ENCODE measurements at regions not wholly inside any gene's neighbourhood (a gene's known extent, or its start where the extent isn't known, plus 50 kb on each side); places are given as distances from the start of the nearest gene placed in this dataset.

DNA sequence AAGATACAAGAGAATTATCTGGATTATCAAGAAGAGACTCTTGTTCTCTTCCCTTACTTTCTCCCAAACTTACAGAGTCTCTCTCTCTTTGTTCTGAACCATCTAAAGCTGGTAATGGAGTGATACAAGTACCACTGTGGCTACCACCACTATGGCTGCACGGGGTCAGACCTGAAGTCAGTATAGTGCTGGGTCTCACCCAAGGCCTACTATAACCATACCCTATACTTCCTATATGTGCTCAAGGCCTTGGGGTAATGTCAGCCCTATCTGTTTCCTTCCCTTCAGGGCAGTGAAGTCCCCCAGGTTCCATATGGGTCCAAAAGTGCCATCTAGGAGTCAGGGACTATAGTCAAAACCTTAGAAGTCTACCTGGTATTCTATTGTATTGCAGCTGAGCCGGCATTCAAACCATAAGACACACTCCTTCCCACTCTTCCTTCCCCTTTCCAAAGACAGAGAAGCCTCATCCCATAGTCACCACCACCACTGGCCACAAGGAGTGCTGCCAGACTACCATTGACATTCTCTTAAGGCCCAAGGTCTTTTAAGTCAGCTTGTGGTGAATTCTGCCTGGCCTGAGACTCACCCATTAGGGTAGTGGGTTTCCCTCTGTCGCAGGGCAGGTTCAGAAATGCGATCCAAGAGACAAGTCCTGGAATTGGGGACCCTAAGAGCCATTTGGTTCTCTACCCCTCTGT is 615.0 kb upstream of the NECTIN3 start:
- Histone ChIP-seq H3K27ac (ENCODE audit: low read depth in 1 of 2, low read length in 2 of 2) (no peak overlapping the region), H3K4me1 (ENCODE audit: control insufficient read depth in 4 of 4, insufficient read depth in 4 of 4, low read length in 3 of 4) (no peaks in the 10 kb centered on the region), H3K4me3 (ENCODE audit: low read depth in 1 of 3, low read length in 3 of 3) (no peak overlapping the region), H3K9me3 (ENCODE audit: control insufficient read depth in 4 of 4, low read length in 3 of 4) (no peaks in the 10 kb centered on the region), H3K9ac (ENCODE audit: low read depth in 1 of 2, low read length in 2 of 2) (no peak overlapping the region), H3K27me3 (ENCODE audit: control insufficient read depth in 4 of 4, insufficient read depth in 4 of 4, low read length in 3 of 4) (no peaks in the 10 kb centered on the region), H3K36me3 (ENCODE audit: control insufficient read depth in 4 of 4, insufficient read depth in 3 of 4, low read depth in 1 of 4, low read length in 3 of 4) (no peaks in the 10 kb centered on the region)
- no peak for DNase-seq (ENCODE audit: low spot score)
- WGBS = 75% methylated on average over 4 of the region's 4 CpGs
- TF ChIP-seq FOXA2 (IDR thresholded peaks at IDR 0.05) (no peak), RAD21 (IDR thresholded peaks at IDR 0.05) (peak in 1 of 2 donors; percentile 8)

- Histone ChIP-seq H3K4me3 (ENCODE audit: low read depth in 1 of 3, low read length in 3 of 3) (no peak overlapping the region), H3K4me1 (ENCODE audit: control insufficient read depth in 4 of 4, insufficient read depth in 4 of 4, low read length in 3 of 4) (no peaks in the 10 kb centered on the region), H3K27ac (ENCODE audit: low read depth in 1 of 2, low read length in 2 of 2) (no peak overlapping the region), H3K9me3 (ENCODE audit: control insufficient read depth in 4 of 4, low read length in 3 of 4) (no peaks in the 10 kb centered on the region), H3K27me3 (ENCODE audit: control insufficient read depth in 4 of 4, insufficient read depth in 4 of 4, low read length in 3 of 4) (no peaks in the 10 kb centered on the region), H3K36me3 (ENCODE audit: control insufficient read depth in 4 of 4, insufficient read depth in 3 of 4, low read depth in 1 of 4, low read length in 3 of 4) (no peaks in the 10 kb centered on the region), H3K9ac (ENCODE audit: low read depth in 1 of 2, low read length in 2 of 2) (no peak overlapping the region)
- no peak for TF ChIP-seq NR2F2 (IDR thresholded peaks at IDR 0.05)
- 63% methylated on average over 5 of the region's 5 CpGs for WGBS
- DNase-seq (ENCODE audit: low spot score) = no peak
These were observed 614.1 kb upstream of the NECTIN3 start for GRCh38 chr3:110457508-110457907.

GRCh38 chr3:110459021-110459420 is 612.6 kb upstream of the NECTIN3 start:
- TF ChIP-seq ZBTB33 (IDR thresholded peaks at IDR 0.05) (no peak), GABPA (IDR thresholded peaks at IDR 0.05 in 1 of 2, conservative IDR thresholded peaks at IDR 0.05 in 1 of 2) (no peak), JUND (IDR thresholded peaks at IDR 0.05) (no peak), TAF1 (conservative IDR thresholded peaks at IDR 0.05) (no peak)
- TF ChIP-seq, protein P1, sequence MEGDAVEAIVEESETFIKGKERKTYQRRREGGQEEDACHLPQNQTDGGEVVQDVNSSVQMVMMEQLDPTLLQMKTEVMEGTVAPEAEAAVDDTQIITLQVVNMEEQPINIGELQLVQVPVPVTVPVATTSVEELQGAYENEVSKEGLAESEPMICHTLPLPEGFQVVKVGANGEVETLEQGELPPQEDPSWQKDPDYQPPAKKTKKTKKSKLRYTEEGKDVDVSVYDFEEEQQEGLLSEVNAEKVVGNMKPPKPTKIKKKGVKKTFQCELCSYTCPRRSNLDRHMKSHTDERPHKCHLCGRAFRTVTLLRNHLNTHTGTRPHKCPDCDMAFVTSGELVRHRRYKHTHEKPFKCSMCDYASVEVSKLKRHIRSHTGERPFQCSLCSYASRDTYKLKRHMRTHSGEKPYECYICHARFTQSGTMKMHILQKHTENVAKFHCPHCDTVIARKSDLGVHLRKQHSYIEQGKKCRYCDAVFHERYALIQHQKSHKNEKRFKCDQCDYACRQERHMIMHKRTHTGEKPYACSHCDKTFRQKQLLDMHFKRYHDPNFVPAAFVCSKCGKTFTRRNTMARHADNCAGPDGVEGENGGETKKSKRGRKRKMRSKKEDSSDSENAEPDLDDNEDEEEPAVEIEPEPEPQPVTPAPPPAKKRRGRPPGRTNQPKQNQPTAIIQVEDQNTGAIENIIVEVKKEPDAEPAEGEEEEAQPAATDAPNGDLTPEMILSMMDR (IDR thresholded peaks at IDR 0.05; ENCODE audit: low read depth, low read length, missing input control) = no peak
- TF ChIP-seq, protein P2, sequence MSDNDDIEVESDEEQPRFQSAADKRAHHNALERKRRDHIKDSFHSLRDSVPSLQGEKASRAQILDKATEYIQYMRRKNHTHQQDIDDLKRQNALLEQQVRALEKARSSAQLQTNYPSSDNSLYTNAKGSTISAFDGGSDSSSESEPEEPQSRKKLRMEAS (IDR thresholded peaks at IDR 0.05) = no peak
- no peak overlapping the region for H3K27ac ChIP-seq (ENCODE audit: low read depth in 1 of 2, low read length in 2 of 2)
- H3K9ac ChIP-seq (ENCODE audit: low read depth in 1 of 2, low read length in 2 of 2) = no peak overlapping the region
- H3K4me1 ChIP-seq (ENCODE audit: control insufficient read depth in 4 of 4, insufficient read depth in 4 of 4, low read length in 3 of 4) = no peaks in the 10 kb centered on the region
- no peaks in the 10 kb centered on the region for H3K36me3 ChIP-seq (ENCODE audit: control insufficient read depth in 4 of 4, insufficient read depth in 3 of 4, low read depth in 1 of 4, low read length in 3 of 4)
- H3K4me3 ChIP-seq (ENCODE audit: low read depth in 1 of 3, low read length in 3 of 3) = no peak overlapping the region
- H3K27me3 ChIP-seq (ENCODE audit: control insufficient read depth in 4 of 4, insufficient read depth in 4 of 4, low read length in 3 of 4) = no peaks in the 10 kb centered on the region
- no peak for DNase-seq (ENCODE audit: low spot score)
- 42% methylated on average over 2 of the region's 2 CpGs for WGBS
- no peaks in the 10 kb centered on the region for H3K9me3 ChIP-seq (ENCODE audit: control insufficient read depth in 4 of 4, low read length in 3 of 4)
